Glutamatergic neuron (in vitro differentiated cells): ENCODE measurements at regions not wholly inside any gene's neighbourhood (a gene's known extent, or its start where the extent isn't known, plus 50 kb on each side); places are given as distances from the start of the nearest gene placed in this dataset.

ENCODE experiments used
- DNase-seq: peaks from one replicate; pipeline ENCODE4 v3.0.0; 2022
- H3K27ac Mint-ChIP-seq: one replicate; pipeline ENCODE4 v1.8.0; 2020; ENCODE audit warnings: mild to moderate bottlenecking, mixed read lengths, inconsistent platforms; ENCODE audit not compliant: unreplicated experiment
- H3K27me3 Mint-ChIP-seq: one replicate; pipeline ENCODE4 v1.8.0; 2020; ENCODE audit warnings: mild to moderate bottlenecking, moderate library complexity, mixed read lengths, inconsistent platforms; ENCODE audit not compliant: unreplicated experiment
- H3K36me3 Mint-ChIP-seq: one replicate; pipeline ENCODE4 v1.8.0; 2020; ENCODE audit warnings: mild to moderate bottlenecking, mixed read lengths, inconsistent platforms; ENCODE audit not compliant: unreplicated experiment
- H3K4me1 Mint-ChIP-seq: one replicate; pipeline ENCODE4 v1.8.0; 2020; ENCODE audit warnings: mild to moderate bottlenecking, low read depth, mixed read lengths, inconsistent platforms; ENCODE audit not compliant: unreplicated experiment
- H3K4me3 Mint-ChIP-seq: one replicate; pipeline ENCODE4 v1.8.0; 2020; ENCODE audit warnings: mild to moderate bottlenecking, mixed read lengths, inconsistent platforms; ENCODE audit not compliant: unreplicated experiment
- H3K9me3 Mint-ChIP-seq: one replicate; pipeline ENCODE4 v1.8.0; 2020; ENCODE audit warnings: mild to moderate bottlenecking, moderate library complexity, mixed read lengths, inconsistent platforms; ENCODE audit not compliant: unreplicated experiment
- TF ChIP-seq, protein P1 (sequence below): fragments of 200-600 bp; sonication (generic); IDR thresholded peaks from one replicate; pipeline ENCODE4 v1.5.0; 2021; ENCODE audit not compliant: partially characterized antibody, unreplicated experiment

DNA sequence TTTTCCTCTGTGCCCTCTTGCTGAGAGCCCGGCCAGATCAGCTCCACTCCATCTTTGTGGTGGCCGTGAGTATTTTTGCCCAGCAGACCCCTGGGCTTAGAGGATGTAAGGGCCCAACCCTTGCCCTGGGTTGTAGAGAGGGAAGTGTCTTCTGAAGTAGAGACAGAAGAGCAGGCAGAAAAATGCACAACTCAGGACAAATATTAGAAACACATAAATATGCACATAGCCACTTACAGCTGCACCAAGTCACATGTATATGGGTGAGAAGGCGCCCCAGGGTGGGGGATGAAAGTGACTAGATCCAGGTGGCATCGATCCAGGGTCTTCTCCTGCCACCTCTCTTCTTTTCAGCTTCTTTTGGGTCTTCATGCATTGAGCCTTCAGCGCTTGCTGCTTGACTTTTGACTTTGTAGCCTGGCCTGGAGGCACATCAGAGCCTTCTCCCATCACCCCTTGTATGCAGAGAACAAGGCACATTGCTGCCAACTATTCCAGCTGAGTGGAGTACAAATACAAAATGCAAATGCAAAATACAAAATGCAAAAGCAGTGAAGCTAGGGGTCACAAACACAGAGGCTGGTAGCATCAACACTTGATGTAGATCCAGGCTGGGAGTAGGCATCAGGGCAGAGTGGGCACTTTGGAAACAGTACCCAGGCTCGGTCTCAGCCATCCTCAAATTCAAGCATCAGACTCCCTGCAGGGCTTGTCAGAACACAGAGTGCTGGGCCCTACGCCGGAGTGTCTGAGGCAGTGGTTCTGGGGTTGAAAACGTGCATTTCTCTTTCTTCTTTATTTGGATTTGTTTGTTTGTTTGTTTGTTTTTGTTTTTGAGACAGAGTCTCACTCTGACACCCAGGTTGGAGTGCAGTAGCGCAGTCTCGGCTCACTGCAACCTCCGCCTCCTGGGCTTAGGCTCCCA, 133.0 kb downstream of the ASB7 start:
- Mint-ChIP-seq H3K27me3 (peaks cover 2% of the 10 kb centered on the region), H3K4me1 (no peaks in the 10 kb centered on the region), H3K4me3 (no peak overlapping the region), H3K36me3 (no peaks in the 10 kb centered on the region), H3K9me3 (no peaks in the 10 kb centered on the region), H3K27ac (no peak overlapping the region)
- DNase-seq, result no peak
- TF ChIP-seq, protein P1, sequence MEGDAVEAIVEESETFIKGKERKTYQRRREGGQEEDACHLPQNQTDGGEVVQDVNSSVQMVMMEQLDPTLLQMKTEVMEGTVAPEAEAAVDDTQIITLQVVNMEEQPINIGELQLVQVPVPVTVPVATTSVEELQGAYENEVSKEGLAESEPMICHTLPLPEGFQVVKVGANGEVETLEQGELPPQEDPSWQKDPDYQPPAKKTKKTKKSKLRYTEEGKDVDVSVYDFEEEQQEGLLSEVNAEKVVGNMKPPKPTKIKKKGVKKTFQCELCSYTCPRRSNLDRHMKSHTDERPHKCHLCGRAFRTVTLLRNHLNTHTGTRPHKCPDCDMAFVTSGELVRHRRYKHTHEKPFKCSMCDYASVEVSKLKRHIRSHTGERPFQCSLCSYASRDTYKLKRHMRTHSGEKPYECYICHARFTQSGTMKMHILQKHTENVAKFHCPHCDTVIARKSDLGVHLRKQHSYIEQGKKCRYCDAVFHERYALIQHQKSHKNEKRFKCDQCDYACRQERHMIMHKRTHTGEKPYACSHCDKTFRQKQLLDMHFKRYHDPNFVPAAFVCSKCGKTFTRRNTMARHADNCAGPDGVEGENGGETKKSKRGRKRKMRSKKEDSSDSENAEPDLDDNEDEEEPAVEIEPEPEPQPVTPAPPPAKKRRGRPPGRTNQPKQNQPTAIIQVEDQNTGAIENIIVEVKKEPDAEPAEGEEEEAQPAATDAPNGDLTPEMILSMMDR, result no peak

DNA sequence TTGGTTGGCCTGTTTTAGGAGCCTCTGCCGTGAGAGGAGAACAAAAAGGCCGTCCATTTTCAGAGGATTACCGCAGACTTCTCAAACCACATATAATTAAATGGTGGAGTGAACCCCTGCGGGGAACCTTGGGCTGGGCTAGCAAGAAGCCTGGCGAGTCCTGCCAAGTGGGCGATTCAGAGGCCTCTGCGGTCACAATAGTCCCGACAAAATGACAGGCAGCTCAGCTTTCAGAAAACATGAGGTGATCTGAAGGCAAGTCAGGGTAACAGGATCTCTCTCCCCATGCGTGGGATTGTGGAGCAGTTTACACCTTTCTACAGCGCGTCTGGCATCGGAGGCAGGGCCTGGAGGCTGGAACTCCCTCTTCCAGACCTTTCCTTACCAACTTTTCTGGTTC, 134.8 kb downstream of the ASB7 start:
- no peak for DNase-seq
- Mint-ChIP-seq H3K4me1 (no peaks in the 10 kb centered on the region), H3K4me3 (no peak overlapping the region), H3K27me3 (peaks cover 2% of the 10 kb centered on the region), H3K27ac (no peak overlapping the region), H3K9me3 (no peaks in the 10 kb centered on the region), H3K36me3 (no peaks in the 10 kb centered on the region)
- TF ChIP-seq, protein P1, result no peak

DNA sequence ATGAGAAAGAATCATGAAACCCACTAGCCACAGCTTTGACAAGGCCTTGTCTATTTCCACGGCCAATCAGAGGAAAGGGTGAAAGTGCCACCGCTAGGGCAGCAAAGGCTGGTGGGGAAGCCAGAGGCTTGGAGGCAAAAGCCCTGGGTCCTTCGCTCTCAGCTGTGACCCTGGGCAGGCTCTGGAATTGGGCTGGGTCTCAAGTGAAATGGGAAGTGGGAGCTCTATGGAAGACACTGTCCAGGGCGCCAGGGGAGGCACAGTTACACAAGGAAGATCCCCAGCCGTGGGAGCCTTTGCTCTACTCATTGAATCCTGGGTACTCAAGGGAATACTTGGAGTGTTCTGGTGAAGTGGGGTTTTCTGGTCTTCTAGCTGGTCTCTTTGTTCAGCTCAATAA, 136.2 kb downstream of the ASB7 start:
- peaks cover 2% of the 10 kb centered on the region for H3K27me3 Mint-ChIP-seq
- TF ChIP-seq, protein P1, result no peak
- H3K4me1 Mint-ChIP-seq, result no peaks in the 10 kb centered on the region
- no peak overlapping the region for H3K27ac Mint-ChIP-seq
- no peak for DNase-seq
- H3K9me3 Mint-ChIP-seq, result no peaks in the 10 kb centered on the region
- H3K36me3 Mint-ChIP-seq, result no peaks in the 10 kb centered on the region
- no peak overlapping the region for H3K4me3 Mint-ChIP-seq

DNA sequence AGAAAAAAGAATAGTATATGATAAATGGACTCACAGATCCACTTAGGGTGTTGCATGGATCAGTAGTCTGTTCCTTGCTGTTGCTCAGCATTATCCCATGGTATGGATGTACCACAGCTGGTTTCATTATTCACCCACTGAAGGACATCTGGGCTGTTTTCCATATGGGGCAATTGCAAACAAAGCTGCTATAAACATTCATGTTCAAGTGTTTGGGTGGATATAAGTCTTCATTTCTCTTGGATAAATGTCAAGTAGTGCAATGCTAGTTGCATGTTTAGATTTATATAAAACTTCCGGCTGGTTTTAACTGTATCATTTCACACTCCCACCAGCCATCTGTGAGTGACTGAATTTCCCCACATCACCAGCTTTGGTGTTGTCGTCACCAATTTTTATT, 137.7 kb downstream of the ASB7 start:
- TF ChIP-seq, protein P1, result no peak
- Mint-ChIP-seq H3K27me3 (peaks cover 2% of the 10 kb centered on the region), H3K4me1 (no peaks in the 10 kb centered on the region), H3K27ac (no peak overlapping the region), H3K9me3 (no peaks in the 10 kb centered on the region), H3K36me3 (no peaks in the 10 kb centered on the region), H3K4me3 (no peak overlapping the region)
- DNase-seq, result no peak

DNA sequence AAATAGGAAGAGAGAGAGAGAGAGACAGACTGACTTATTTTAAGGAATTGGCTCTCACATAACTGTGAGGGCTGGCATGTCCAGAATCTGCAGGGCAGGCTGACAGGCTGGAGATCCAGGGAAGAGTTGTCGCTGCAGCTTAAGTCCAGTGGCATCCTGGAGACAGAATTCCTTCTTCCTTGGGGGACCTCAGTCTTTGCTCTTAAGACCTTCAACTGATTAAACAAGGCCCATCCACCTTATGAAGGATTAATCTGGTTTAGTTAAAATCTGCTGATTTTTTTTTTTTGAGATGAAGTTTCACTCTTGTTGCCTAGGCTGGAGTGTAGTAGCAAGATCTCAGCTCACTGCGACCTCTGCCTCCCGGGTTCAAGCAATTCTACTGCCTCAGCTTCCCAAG, 128.0 kb upstream of the ALDH1A3 start:
- Mint-ChIP-seq H3K9me3 (peaks cover 7% of the 10 kb centered on the region), H3K4me3 (no peak overlapping the region), H3K36me3 (peaks cover 9% of the 10 kb centered on the region), H3K4me1 (no peaks in the 10 kb centered on the region), H3K27ac (no peak overlapping the region), H3K27me3 (no peaks in the 10 kb centered on the region)
- TF ChIP-seq, protein P1, result no peak
- no peak for DNase-seq
